Prostate gland (tissue), 2 donors: ENCODE measurements at regions not wholly inside any gene's neighbourhood (a gene's known extent, or its start where the extent isn't known, plus 50 kb on each side); places are given as distances from the start of the nearest gene placed in this dataset.

Source experiments
- DNase-seq: peaks from one replicate; pipeline ENCODE4 v3.0.0-alpha.2; 2019; ENCODE audit warnings: low spot score
- H3K27ac ChIP-seq, 2 donors: fragments of 200-600 bp; sonication (generic); 2 replicates each; pipeline ENCODE4 v1.5.1; 2017 to 2019
- H3K27me3 ChIP-seq: fragments of 200-600 bp; sonication (generic); replicated peaks from 2 replicates; pipeline ENCODE4 v1.5.1; 2019; ENCODE audit not compliant: insufficient read depth
- H3K36me3 ChIP-seq, 2 donors: fragments of 200-600 bp; sonication (generic); 1 replicate in 1 of 2; 2 replicates in 1 of 2; pipeline versions ENCODE4 v1.5.1 to v1.8.1; 2017 to 2019
- H3K4me1 ChIP-seq: fragments of 200-600 bp; sonication (generic); replicated peaks from 2 replicates; pipeline ENCODE4 v1.5.1; 2019
- H3K4me3 ChIP-seq, 2 donors: fragments of 200-600 bp; sonication (generic); 2 replicates each; pipeline ENCODE4 v1.5.1; 2017 to 2019
- H3K9me3 ChIP-seq: fragments of 200-600 bp; sonication (generic); 2 replicates; pipeline ENCODE4 v1.5.1; 2017
- CTCF ChIP-seq, 4 experiments: fragments of 200-600 bp in 2 of 4; fragments of 450-650 bp in 2 of 4; sonication (generic) in 2 of 4; IDR thresholded peaks; 1 replicate in 3 of 4; 2 replicates in 1 of 4; pipeline ENCODE4 v1.5.1; 2016 to 2019; ENCODE audit warnings: antibody characterized with exemption in 4 of 4, mild to moderate bottlenecking in 2 of 4, moderate library complexity in 2 of 4
- POLR2A ChIP-seq: fragments of 450-650 bp; IDR thresholded peaks from one replicate; pipeline ENCODE4 v1.6.1; 2016; ENCODE audit warnings: antibody characterized with exemption, mild to moderate bottlenecking
- POLR2AphosphoS5 ChIP-seq: sonication (generic); formaldehyde crosslinking; IDR thresholded peaks from one replicate; pipeline ENCODE4 v1.6.1; 2017; ENCODE audit warnings: antibody characterized with exemption
- WGBS: methylation state at CpG from one replicate; pipeline ENCODE4 v1.1.5; 2018; 5-methylcytosine and 5-hydroxymethylcytosine counted together
- intact Hi-C: fragments of 100-400 bp; cut with DNase I; formaldehyde crosslinking; loops from one replicate; pipeline ENCODE4 v1.14.2; 2022

- Histone ChIP-seq H3K27ac (no peak overlapping the region), H3K9me3 (no peaks in the 10 kb centered on the region), H3K4me3 (no peak overlapping the region), H3K27me3 (no peaks in the 10 kb centered on the region), H3K36me3 (no peaks in the 10 kb centered on the region), H3K4me1 (no peaks in the 10 kb centered on the region)
- DNase-seq, result no peak
- WGBS, result 75% methylated on average over 7 of the region's 7 CpGs
- intact Hi-C loops, result no loop called here
- no peak for TF ChIP-seq POLR2AphosphoS5
- TF ChIP-seq POLR2A, result no peak
- no peak for TF ChIP-seq CTCF (IDR thresholded peaks at IDR 0.05)
Measured at GRCh38 chr21:24353492-24353891, 1253.8 kb downstream of the MRPL39 start.

- Histone ChIP-seq H3K4me1 (no peaks in the 10 kb centered on the region), H3K36me3 (no peaks in the 10 kb centered on the region), H3K9me3 (no peaks in the 10 kb centered on the region), H3K4me3 (no peak overlapping the region), H3K27me3 (no peaks in the 10 kb centered on the region), H3K27ac (no peak overlapping the region)
- DNase-seq, result no peak
- intact Hi-C loops, result no loop called here
- no peak for TF ChIP-seq CTCF (IDR thresholded peaks at IDR 0.05)
- no peak for TF ChIP-seq POLR2A
- no peak for TF ChIP-seq POLR2AphosphoS5
- 79% methylated on average over 2 of the region's 2 CpGs for WGBS
Measured at GRCh38 chr21:24339406-24339805, 1267.9 kb downstream of the MRPL39 start.

- TF ChIP-seq POLR2A, result no peak
- TF ChIP-seq POLR2AphosphoS5, result no peak
- no peak for TF ChIP-seq CTCF (IDR thresholded peaks at IDR 0.05)
- no peak for DNase-seq
- H3K36me3 ChIP-seq, result no peaks in the 10 kb centered on the region
- no peak overlapping the region for H3K27ac ChIP-seq
- intact Hi-C loops, result no loop called here
- H3K9me3 ChIP-seq, result no peaks in the 10 kb centered on the region
- no peaks in the 10 kb centered on the region for H3K4me1 ChIP-seq
- 91% methylated on average over 6 of the region's 6 CpGs for WGBS
- H3K4me3 ChIP-seq, result no peak overlapping the region
- no peaks in the 10 kb centered on the region for H3K27me3 ChIP-seq
Measured at GRCh38 chr21:24336491-24336890, 1270.8 kb downstream of the MRPL39 start.

GRCh38 chr21:24323536-24323935 lies 1283.7 kb downstream of the MRPL39 start:
- H3K4me1 ChIP-seq, result no peaks in the 10 kb centered on the region
- H3K9me3 ChIP-seq, result no peaks in the 10 kb centered on the region
- no peak for TF ChIP-seq POLR2A
- no peak for TF ChIP-seq CTCF (IDR thresholded peaks at IDR 0.05)
- no peak for TF ChIP-seq POLR2AphosphoS5
- H3K27me3 ChIP-seq, result no peaks in the 10 kb centered on the region
- DNase-seq, result no peak
- intact Hi-C loops, result no loop called here
- WGBS, result 63% methylated on average over 2 of the region's 2 CpGs
- no peak overlapping the region for H3K27ac ChIP-seq
- H3K4me3 ChIP-seq, result no peak overlapping the region
- no peaks in the 10 kb centered on the region for H3K36me3 ChIP-seq

GRCh38 chr21:24316277-24316922 lies 1290.9 kb downstream of the MRPL39 start:
- Histone ChIP-seq H3K27ac (no peak overlapping the region), H3K9me3 (no peaks in the 10 kb centered on the region), H3K4me3 (no peak overlapping the region), H3K36me3 (no peaks in the 10 kb centered on the region), H3K27me3 (no peaks in the 10 kb centered on the region), H3K4me1 (no peaks in the 10 kb centered on the region)
- DNase-seq, result no peak
- TF ChIP-seq POLR2AphosphoS5, result no peak
- no peak for TF ChIP-seq POLR2A
- no peak for TF ChIP-seq CTCF (IDR thresholded peaks at IDR 0.05)
- intact Hi-C loops, result no loop called here
- WGBS, result 79% methylated on average over 1 of the region's 1 CpG
